GM10266 (cell line): ENCODE measurements at regions not wholly inside any gene's neighbourhood (a gene's known extent, or its start where the extent isn't known, plus 50 kb on each side); places are given as distances from the start of the nearest gene placed in this dataset.

Experiments used
- DNase-seq: peaks from one replicate; pipeline ENCODE4 v3.0.0; 2012; ENCODE audit errors: extremely low spot score
- CTCF ChIP-seq: IDR thresholded peaks from 2 replicates; pipeline ENCODE4 v1.5.1; 2012; ENCODE audit warnings: mild to moderate bottlenecking, low read depth; ENCODE audit not compliant: control insufficient read depth, insufficient read depth; ENCODE audit errors: missing control alignments

GRCh38 chr2:153091344-153091743 is 372.9 kb downstream of the ARL6IP6 start:
- DNase-seq, result no peak
- TF ChIP-seq CTCF, result no peak

GRCh38 chr2:153079315-153079714 is 360.9 kb downstream of the ARL6IP6 start:
- no peak for DNase-seq
- no peak for TF ChIP-seq CTCF

- DNase-seq, result no peak
Measured at GRCh38 chr2:153077311-153077710, 358.9 kb downstream of the ARL6IP6 start.

GRCh38 chr2:153074207-153074606 is 355.8 kb downstream of the ARL6IP6 start:
- DNase-seq, result no peak
- TF ChIP-seq CTCF, result no peak

More at GRCh38 chr2:153077311-153077710, 358.9 kb downstream of the ARL6IP6 start:
- no peak for TF ChIP-seq CTCF

GRCh38 chr2:153072813-153073212 is 354.4 kb downstream of the ARL6IP6 start:
- no peak for TF ChIP-seq CTCF
- DNase-seq, result no peak

GRCh38 chr2:153072077-153072476 is 353.7 kb downstream of the ARL6IP6 start:
- DNase-seq, result no peak
- no peak for TF ChIP-seq CTCF

- no peak for TF ChIP-seq CTCF
- no peak for DNase-seq
Measured at GRCh38 chr2:153071090-153071489, 352.7 kb downstream of the ARL6IP6 start.
